T-helper 17 cell (primary cell): ENCODE measurements at regions not wholly inside any gene's neighbourhood (a gene's known extent, or its start where the extent isn't known, plus 50 kb on each side); places are given as distances from the start of the nearest gene placed in this dataset.
"Not testable (repeated sequence)": the region's sequence is repeated elsewhere in the genome, so short reads cannot be mapped to it uniquely, and the experiment has no call there.

Experiments
- ATAC-seq: fragments of 150-1000 bp; cut with Tn5 transposase; 2 replicates; pipeline ENCODE4 v1.10.0; 2021; ENCODE audit warnings: mild to moderate bottlenecking, moderate library complexity
- DNase-seq, 3 donors: peaks; one replicate each; pipeline versions ENCODE4 v3.0.0 to v3.0.0-alpha.2; 2020 to 2021
- H3K9me3 ChIP-seq: one replicate; pipeline ENCODE4 v1.7.0; 2013; ENCODE audit warnings: low read length, mild to moderate bottlenecking; ENCODE audit not compliant: control insufficient read depth, poor library complexity, severe bottlenecking
- H3K27ac Mint-ChIP-seq: one replicate; pipeline ENCODE4 v1.8.0; 2022; ENCODE audit warnings: mild to moderate bottlenecking, moderate library complexity, mixed read lengths
- H3K27me3 Mint-ChIP-seq: one replicate; pipeline ENCODE4 v1.8.0; 2022; ENCODE audit warnings: mixed read lengths
- H3K36me3 Mint-ChIP-seq: one replicate; pipeline ENCODE4 v1.8.0; 2022; ENCODE audit warnings: low read depth, mixed read lengths
- H3K4me1 Mint-ChIP-seq: one replicate; pipeline ENCODE4 v1.8.0; 2022; ENCODE audit warnings: mild to moderate bottlenecking, mixed read lengths
- H3K4me3 Mint-ChIP-seq: one replicate; pipeline ENCODE4 v1.8.0; 2022; ENCODE audit warnings: mild to moderate bottlenecking, moderate library complexity, mixed read lengths

DNA sequence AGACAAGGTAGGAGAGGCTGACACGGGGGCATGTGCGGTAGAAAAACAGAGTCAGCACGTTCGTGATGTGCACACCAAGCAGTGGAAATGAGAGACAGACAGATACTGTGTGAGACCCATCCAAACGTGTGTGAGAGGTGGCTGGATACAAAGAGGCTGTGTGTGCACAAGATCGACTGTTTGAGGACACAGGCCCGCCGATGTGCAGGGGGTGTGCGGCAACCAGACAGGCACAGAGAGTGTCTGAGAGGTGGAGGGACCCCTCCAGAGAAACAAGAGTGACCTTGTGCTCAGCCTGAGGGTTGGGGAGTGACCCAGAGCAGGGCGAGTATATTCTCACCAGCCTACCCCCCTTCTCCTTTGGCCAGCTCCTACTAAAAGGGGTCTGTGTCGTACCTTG lies 97.8 kb upstream of the IPO9 start:
- H3K36me3 Mint-ChIP-seq = peaks cover 5% of the 10 kb centered on the region
- H3K27me3 Mint-ChIP-seq = peaks cover 44% of the 10 kb centered on the region
- H3K4me3 Mint-ChIP-seq = no peak overlapping the region
- ATAC-seq (no peak), DNase-seq (no peak)
- H3K27ac Mint-ChIP-seq = no peak overlapping the region
- H3K9me3 ChIP-seq = peaks cover 4% of the 10 kb centered on the region
- peaks cover 2% of the 10 kb centered on the region for H3K4me1 Mint-ChIP-seq

DNA sequence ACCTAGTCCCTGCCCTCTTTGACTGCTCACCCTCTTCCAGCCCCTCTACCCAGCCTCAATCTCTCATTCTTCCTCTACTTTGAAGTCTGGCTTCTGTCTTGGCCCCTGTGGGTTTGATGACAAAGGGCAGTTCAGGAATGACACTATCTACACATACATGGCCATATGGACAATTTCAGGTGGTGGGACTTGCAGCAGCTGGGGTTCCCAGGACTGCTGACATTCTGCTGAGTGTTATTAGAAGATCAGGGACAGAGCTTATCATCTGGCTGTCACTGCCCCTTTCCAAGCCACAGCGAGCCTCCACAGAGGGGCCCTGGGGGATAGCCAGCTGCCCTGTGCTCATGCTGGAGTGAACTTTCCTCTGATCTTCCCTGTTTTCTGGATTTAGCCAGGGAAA lies 97.4 kb upstream of the IPO9 start:
- peaks cover 5% of the 10 kb centered on the region for H3K36me3 Mint-ChIP-seq
- no peak overlapping the region for H3K4me3 Mint-ChIP-seq
- ATAC-seq (no peak), DNase-seq (no peak)
- peaks cover 4% of the 10 kb centered on the region for H3K9me3 ChIP-seq
- H3K27me3 Mint-ChIP-seq = peaks cover 43% of the 10 kb centered on the region
- peaks cover 2% of the 10 kb centered on the region for H3K4me1 Mint-ChIP-seq
- H3K27ac Mint-ChIP-seq = no peak overlapping the region

DNA sequence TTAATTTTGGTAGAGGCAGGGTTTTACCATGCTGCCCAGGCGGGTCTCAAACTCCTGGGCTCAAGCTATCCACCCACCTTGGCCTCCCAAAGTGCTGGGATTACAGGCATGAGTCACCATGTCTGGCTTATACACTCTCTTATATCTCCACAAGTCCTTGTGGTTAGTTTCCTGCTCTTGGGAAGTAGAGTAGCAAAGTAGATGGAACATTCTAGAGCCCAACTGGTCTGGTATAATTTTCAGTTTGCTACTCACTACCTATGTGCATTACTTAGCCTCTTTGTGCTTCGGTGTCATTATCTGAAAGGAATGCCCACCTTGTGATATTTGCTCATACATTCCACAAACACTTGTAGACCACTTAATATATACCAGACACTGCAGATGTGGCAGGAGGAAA lies 96.6 kb upstream of the IPO9 start:
- Mint-ChIP-seq H3K36me3 (peaks cover 5% of the 10 kb centered on the region), H3K4me3 (no peak overlapping the region), H3K27me3 (peaks cover 36% of the 10 kb centered on the region), H3K27ac (no peak overlapping the region), H3K4me1 (peaks cover 2% of the 10 kb centered on the region)
- H3K9me3 ChIP-seq = peaks cover 4% of the 10 kb centered on the region
- ATAC-seq (no peak), DNase-seq (no peak)

DNA sequence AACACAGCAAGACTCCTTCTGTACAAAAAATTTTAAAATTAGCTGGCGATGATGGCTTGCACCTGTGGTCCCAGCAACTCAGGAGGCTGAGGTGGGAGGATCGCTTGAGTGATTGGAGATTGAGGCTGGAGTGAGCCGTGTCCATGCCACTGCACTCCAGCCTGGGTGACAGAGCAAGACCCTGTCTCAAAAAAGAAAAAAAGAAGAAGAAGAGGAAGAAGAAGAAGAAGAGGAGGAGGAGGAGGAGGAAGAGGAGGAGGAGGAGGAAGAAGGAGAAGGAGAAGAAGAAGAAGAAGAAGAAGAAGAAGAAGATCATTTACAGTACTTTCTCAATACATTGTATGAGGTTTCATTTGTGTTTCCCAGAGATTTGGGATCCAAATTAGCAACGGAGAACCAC lies 94.7 kb upstream of the IPO9 start:
- not testable (repeated sequence) for H3K4me1 Mint-ChIP-seq, H3K36me3 Mint-ChIP-seq, H3K27ac Mint-ChIP-seq, DNase-seq, ATAC-seq, H3K9me3 ChIP-seq, H3K4me3 Mint-ChIP-seq
- H3K27me3 Mint-ChIP-seq = peaks cover 31% of the 10 kb centered on the region

DNA sequence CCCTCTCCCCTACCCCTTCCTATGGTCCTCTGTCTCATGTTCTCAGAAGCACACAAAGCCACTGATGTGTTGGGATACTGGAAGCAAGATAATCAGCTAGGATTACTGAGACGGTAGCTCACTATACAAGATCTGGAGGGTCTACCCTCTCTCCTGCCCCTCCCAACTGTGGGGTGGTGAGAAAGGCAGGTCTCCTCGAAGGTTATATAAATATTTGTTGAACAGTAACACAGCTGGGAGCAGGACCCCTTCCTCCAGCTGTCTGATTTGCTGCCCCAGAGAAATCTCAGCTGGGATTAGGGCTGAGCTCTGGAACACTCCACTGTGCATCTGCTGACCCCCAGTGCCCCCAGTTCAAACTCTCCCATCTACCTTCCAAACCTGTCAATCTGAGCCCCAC lies 94.2 kb upstream of the IPO9 start:
- DNase-seq (no peak), ATAC-seq (no peak)
- Mint-ChIP-seq H3K27me3 (peaks cover 31% of the 10 kb centered on the region), H3K4me3 (no peak overlapping the region), H3K4me1 (peaks cover 11% of the 10 kb centered on the region), H3K27ac (no peak overlapping the region), H3K36me3 (peaks cover 5% of the 10 kb centered on the region)
- H3K9me3 ChIP-seq = peaks cover 4% of the 10 kb centered on the region

DNA sequence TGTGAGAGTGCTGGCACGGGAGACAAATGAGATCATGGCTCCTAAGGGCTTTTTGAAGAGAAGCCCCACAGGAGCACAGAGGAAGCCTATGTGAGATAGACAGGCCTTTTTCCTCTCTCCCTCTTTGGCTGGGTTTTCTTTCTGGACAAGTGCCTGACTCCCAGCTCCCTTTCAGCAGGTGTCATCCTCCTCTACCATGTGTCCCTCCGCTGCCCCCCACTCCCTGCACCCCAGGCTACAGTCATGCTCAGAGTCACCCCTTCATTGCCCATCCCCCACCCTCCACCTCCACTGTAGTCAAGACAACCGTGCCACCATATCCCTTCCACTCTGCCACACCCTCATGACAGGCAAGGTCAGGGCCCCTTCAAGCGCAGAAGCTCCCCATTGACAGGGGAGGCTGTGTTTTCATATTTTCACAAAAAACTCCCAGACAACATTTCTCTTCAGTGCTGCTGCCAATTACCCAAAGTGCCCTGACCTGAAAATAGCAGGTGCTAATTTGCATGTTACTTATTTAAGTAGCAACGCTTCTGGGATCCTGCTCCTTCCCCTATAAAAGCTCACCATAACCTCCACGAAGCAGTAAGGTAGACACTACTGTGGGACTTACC lies 92.1 kb upstream of the IPO9 start:
- Mint-ChIP-seq H3K4me3 (no peak overlapping the region), H3K27me3 (peaks cover 10% of the 10 kb centered on the region), H3K36me3 (peaks cover 5% of the 10 kb centered on the region), H3K4me1 (peaks cover 22% of the 10 kb centered on the region), H3K27ac (no peak overlapping the region)
- H3K9me3 ChIP-seq = peaks cover 4% of the 10 kb centered on the region
- DNase-seq (no peak), ATAC-seq (no peak)

DNA sequence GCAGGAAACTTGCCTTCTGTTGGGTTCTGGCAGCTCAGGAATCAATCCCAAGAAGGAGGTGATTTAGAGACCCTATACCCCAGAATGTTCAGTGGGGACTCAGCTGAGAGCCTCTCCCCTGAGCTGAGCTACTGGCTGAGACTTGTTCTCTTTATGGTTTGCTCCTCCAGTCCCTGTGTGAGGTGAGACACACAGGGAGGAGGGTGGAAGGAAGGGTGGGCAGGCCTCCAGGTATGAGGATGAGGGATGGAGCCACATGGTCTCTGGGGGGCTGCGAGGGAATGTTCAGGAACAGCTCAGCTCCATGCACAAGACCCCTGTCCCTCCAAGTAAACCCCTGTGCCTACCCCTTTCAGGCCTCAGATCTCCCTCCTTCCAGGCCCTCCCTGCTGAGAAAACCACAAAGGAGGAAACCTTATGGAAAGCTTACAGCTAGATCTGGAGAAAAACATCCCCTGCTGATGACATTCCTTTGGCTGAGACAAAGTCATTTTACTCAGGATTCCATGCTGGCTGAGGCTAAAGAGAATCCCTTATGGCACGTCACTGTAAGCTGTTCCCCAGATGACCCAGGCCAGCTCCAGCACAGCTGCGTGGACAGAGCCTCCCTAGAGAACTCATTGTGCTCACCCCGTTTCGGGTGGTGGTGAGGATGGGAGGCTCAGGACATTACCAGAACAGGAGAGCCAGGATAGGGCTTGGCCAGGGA lies 91.5 kb upstream of the IPO9 start:
- peaks cover 5% of the 10 kb centered on the region for H3K36me3 Mint-ChIP-seq
- H3K4me3 Mint-ChIP-seq = no peak overlapping the region
- ATAC-seq (no peak), DNase-seq (no peak)
- H3K9me3 ChIP-seq = peaks cover 4% of the 10 kb centered on the region
- no peak overlapping the region for H3K27ac Mint-ChIP-seq
- peaks cover 10% of the 10 kb centered on the region for H3K27me3 Mint-ChIP-seq
- H3K4me1 Mint-ChIP-seq = peaks cover 24% of the 10 kb centered on the region

DNA sequence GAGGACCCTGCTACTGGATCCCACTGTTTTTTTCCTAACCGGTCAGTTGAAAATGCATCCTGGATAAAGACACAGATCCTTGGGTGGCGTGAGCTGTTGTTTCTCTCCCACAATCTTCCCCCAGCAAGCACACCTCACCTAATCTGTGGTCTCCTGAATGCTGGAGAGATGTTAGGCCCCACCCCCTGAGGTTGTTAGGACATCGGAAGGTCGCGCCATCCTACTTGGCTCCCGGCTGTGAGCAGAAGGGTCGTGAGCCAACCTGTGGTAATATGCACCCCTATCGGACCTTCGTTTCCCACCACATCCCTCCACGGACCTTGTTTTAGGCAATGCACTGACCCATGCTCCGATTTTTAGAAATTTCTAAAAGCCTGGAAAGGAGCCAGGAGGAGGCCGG lies 89.9 kb upstream of the IPO9 start:
- Mint-ChIP-seq H3K27ac (peak overlapping the region; percentile 74), H3K4me1 (peaks cover 22% of the 10 kb centered on the region), H3K4me3 (peak overlapping the region; percentile 97), H3K27me3 (peaks cover 1% of the 10 kb centered on the region), H3K36me3 (no peaks in the 10 kb centered on the region)
- peaks cover 4% of the 10 kb centered on the region for H3K9me3 ChIP-seq
- DNase-seq (no peak), ATAC-seq (no peak)

DNA sequence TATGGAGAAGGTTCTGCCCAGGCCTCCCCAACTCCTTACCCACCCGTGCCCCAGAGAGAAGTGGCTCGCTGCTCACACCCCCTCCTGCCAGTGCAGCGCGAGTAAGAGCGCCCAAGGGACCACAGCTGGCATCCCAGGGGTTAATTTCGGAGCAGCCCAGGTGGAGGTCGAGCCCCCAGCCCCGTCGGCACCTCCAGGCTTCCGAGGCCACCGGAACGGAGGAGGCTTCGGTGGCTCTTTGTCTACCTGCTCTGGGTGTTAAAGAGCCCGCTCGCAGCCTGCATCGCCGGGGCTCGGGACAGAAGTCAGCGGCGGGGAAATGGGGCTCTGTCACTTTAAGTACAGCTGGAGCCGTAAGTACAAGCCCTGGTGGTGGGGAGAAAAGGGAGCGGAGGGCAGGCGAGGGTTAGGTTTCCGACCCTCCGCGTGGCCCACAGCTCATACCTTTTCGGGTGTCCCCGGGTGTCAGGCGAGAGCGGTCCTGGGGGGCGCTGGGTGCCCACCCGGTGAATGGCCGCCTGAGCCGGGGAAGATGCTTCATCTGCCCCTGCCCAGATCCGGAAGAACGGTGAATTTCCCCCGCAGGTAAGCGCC lies 89.4 kb upstream of the IPO9 start:
- peaks cover 4% of the 10 kb centered on the region for H3K9me3 ChIP-seq
- Mint-ChIP-seq H3K4me3 (peak overlapping the region; percentile 97), H3K4me1 (peaks cover 22% of the 10 kb centered on the region), H3K27me3 (no peaks in the 10 kb centered on the region), H3K27ac (peak overlapping the region; percentile 74), H3K36me3 (no peaks in the 10 kb centered on the region)
- DNase-seq (peak; percentile 22 to 37 (median 29)), ATAC-seq (peak; percentile 94)

DNA sequence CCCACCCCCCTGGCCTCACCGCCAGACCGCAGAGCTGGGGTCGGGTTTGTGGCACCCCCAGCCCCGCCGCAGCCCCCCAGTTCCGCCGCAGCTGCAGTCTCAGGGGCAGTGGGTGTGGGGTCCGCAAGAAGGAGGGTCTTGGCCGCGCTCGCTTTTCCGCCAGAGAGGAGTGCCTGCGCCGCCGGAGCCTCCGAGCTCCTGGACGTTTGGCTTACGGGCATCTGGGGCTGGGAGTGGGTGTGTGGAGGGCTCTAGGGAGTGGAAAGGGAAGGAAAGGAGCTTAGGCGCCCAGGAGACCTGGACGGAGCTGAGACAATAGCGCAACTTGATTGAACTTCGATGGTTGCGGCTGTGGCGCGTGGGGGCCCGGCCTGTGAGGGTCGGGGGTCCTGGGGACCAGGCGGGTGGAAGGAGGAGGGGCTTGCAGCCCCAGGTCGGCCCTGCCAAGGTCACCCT lies 88.8 kb upstream of the IPO9 start:
- no peaks in the 10 kb centered on the region for H3K27me3 Mint-ChIP-seq
- peaks cover 22% of the 10 kb centered on the region for H3K4me1 Mint-ChIP-seq
- DNase-seq (no peak), ATAC-seq (peak; percentile 19)
- H3K9me3 ChIP-seq = peaks cover 4% of the 10 kb centered on the region
- H3K4me3 Mint-ChIP-seq = peak overlapping the region; percentile 97
- H3K36me3 Mint-ChIP-seq = no peaks in the 10 kb centered on the region
- H3K27ac Mint-ChIP-seq = peak overlapping the region; percentile 74

DNA sequence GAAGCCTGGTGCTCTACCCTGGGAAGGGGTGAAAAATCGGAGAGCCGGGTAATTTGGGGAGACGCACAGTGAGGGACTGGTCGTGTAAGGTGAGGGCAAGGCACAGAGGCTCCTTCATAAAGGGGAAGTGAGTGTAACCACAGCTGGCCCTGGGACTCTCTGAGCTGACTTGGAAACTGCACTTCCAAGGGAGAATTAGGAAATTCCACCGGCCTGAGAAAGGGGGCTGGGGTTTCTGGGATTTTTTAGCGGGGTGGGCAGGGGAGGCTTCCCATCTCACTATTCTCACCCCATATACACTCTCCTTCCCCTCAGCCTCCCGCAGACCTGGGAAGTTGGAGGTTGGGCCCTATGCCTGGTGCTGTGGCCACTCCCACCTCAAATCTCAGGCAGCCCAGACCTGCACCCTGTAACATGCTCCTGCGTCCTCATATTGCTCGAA lies 88.3 kb upstream of the IPO9 start:
- ATAC-seq (peak; percentile 18), DNase-seq (no peak)
- Mint-ChIP-seq H3K27ac (peak overlapping the region; percentile 74), H3K36me3 (no peaks in the 10 kb centered on the region), H3K27me3 (no peaks in the 10 kb centered on the region), H3K4me3 (peak overlapping the region; percentile 97), H3K4me1 (peaks cover 22% of the 10 kb centered on the region)
- H3K9me3 ChIP-seq = no peaks in the 10 kb centered on the region

DNA sequence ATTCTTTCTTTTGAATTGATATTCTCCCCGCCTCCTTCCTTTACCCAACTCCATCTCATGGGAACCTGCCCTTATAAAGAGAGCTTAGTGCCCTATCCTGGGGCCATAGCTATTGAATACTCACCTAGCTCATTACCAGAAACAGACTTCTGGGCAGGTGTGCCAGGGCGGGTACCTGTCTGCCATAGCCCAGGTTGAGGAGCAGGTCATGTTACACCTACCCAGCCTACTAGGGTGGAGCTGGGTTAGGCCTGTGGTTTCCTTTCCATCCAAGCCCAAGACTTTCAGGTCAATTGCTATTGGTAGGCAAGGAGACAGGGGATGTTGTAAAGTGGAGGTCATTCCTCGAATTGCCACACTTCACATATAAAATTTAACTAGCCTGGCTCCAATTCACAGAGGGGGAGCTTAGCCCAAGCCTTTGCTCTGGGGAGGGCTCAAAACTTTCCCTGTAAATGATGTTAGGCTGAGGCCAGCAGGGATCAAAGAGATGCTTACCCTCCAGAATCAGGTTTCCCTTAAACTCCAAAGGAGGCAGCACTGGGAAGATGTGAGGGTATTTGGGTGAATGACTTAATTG lies 87.1 kb upstream of the IPO9 start:
- H3K27me3 Mint-ChIP-seq = no peaks in the 10 kb centered on the region
- no peak overlapping the region for H3K27ac Mint-ChIP-seq
- no peaks in the 10 kb centered on the region for H3K9me3 ChIP-seq
- DNase-seq (no peak), ATAC-seq (no peak)
- H3K4me3 Mint-ChIP-seq = peak overlapping the region; percentile 41
- H3K36me3 Mint-ChIP-seq = no peaks in the 10 kb centered on the region
- H3K4me1 Mint-ChIP-seq = peaks cover 22% of the 10 kb centered on the region

DNA sequence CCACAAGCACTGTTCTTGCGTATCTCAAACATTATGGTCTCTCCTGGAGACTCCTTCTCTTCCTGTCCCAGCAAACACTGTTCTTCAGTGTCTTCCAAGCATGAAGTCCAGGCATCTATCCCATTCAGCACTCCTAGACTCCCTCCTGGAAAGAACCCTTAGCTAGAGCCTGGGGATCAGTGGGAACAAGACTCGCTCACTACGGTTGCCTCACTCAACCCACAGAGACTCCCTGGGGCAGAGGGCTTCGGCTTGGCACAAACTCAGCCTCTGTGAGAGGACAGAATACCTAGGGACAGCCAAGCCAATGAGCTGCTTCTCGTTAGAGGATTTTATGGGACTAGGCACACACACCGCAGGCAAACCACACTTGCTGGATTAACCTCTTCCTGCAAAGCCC lies 86.5 kb upstream of the IPO9 start:
- H3K27ac Mint-ChIP-seq = no peak overlapping the region
- ATAC-seq (no peak), DNase-seq (no peak)
- H3K36me3 Mint-ChIP-seq = no peaks in the 10 kb centered on the region
- H3K4me3 Mint-ChIP-seq = no peak overlapping the region
- H3K9me3 ChIP-seq = no peaks in the 10 kb centered on the region
- peaks cover 22% of the 10 kb centered on the region for H3K4me1 Mint-ChIP-seq
- H3K27me3 Mint-ChIP-seq = no peaks in the 10 kb centered on the region
